H1 (cell line): ENCODE measurements at regions not wholly inside any gene's neighbourhood (a gene's known extent, or its start where the extent isn't known, plus 50 kb on each side); places are given as distances from the start of the nearest gene placed in this dataset.

ENCODE experiments used
- CTCF ChIA-PET: fragments of 300-600 bp; sonication (Branson Sonifier 250); formaldehyde crosslinking; loops from one replicate; lab custom pipeline; 2021; ENCODE audit not compliant: partially characterized antibody; lab: Charles Lee
- POLR2A ChIA-PET: fragments of 300-600 bp; sonication (Branson Sonifier 250); formaldehyde crosslinking; loops from one replicate; lab custom pipeline; 2021; ENCODE audit warnings: inconsistent platforms; ENCODE audit not compliant: partially characterized antibody; lab: Charles Lee
- DNase-seq, 2 experiments: peaks; one replicate each; pipeline versions ENCODE4 v3.0.0 to v3.0.0-alpha.2; 2010 to 2022; ENCODE audit warnings: low spot score in 2 of 2, low read depth in 1 of 2, mixed read lengths in 1 of 2
- FAIRE-seq: peaks from 2 replicates; lab custom pipeline; 2011; peaks lifted over from hg19 to GRCh38; lab: Jason Lieb, UNC
- H2AFZ ChIP-seq: 2 replicates; pipeline ENCODE4 v1.8.1; 2012; ENCODE audit warnings: low read length, inconsistent platforms
- H2AK5ac ChIP-seq: 2 replicates; pipeline ENCODE4 v1.6.1; 2013; ENCODE audit warnings: low read depth, low read length
- H2BK120ac ChIP-seq: replicated peaks from 2 replicates; pipeline ENCODE3; 2013; ENCODE audit warnings: low read depth, low read length, inconsistent platforms
- H2BK12ac ChIP-seq: 2 replicates; pipeline ENCODE4 v1.6.1; 2013; ENCODE audit warnings: low read depth, low read length
- H2BK15ac ChIP-seq: 2 replicates; pipeline ENCODE4 v1.6.1; 2013; ENCODE audit warnings: low read length
- H2BK20ac ChIP-seq: 2 replicates; pipeline ENCODE4 v1.6.1; 2013; ENCODE audit warnings: low read length
- H2BK5ac ChIP-seq: 2 replicates; pipeline ENCODE4 v1.6.1; 2013; ENCODE audit warnings: low read depth, low read length
- H3K14ac ChIP-seq: 2 replicates; pipeline ENCODE4 v1.6.1; 2013; ENCODE audit warnings: inconsistent platforms; ENCODE audit not compliant: insufficient read length
- H3K18ac ChIP-seq: 2 replicates; pipeline ENCODE4 v1.6.1; 2013; ENCODE audit warnings: low read length; ENCODE audit errors: extremely low read depth
- H3K23ac ChIP-seq: 2 replicates; pipeline ENCODE4 v1.6.1; 2013; ENCODE audit warnings: inconsistent platforms; ENCODE audit not compliant: insufficient read length
- H3K23me2 ChIP-seq: 2 replicates; pipeline ENCODE4 v1.6.1; 2013; ENCODE audit warnings: low read depth, low read length
- H3K27ac ChIP-seq: 2 replicates; pipeline ENCODE4 v1.6.1; 2011; ENCODE audit warnings: low read depth, low read length, inconsistent platforms
- H3K27me3 ChIP-seq, 4 experiments: replicated peaks in 1 of 4; 1 replicate in 1 of 4; 2 replicates in 3 of 4; pipeline versions ENCODE4 v1.6.1 to v1.8.1; 2011 to 2013; ENCODE audit warnings: low read length in 3 of 4, mild to moderate bottlenecking in 3 of 4, inconsistent platforms in 2 of 4, mixed read lengths in 2 of 4, moderate library complexity in 1 of 4; ENCODE audit not compliant: control insufficient read depth in 3 of 4, insufficient read depth in 3 of 4; ENCODE audit errors: extremely low read depth in 1 of 4
- H3K36me3 ChIP-seq, 4 experiments: 2 replicates each; pipeline versions ENCODE4 v1.6.1 to v1.8.1; 2011 to 2013; ENCODE audit warnings: mild to moderate bottlenecking in 4 of 4, low read length in 3 of 4, moderate library complexity in 2 of 4, control low read depth in 1 of 4, inconsistent platforms in 1 of 4; ENCODE audit not compliant: insufficient read depth in 4 of 4, control insufficient read depth in 2 of 4
- H3K4ac ChIP-seq: replicated peaks from 2 replicates; pipeline ENCODE3; 2013; ENCODE audit warnings: low read length, low read depth, mixed read lengths, inconsistent platforms; ENCODE audit not compliant: insufficient read length
- H3K4me1 ChIP-seq, 4 experiments: replicated peaks in 1 of 4; 1 replicate in 1 of 4; 2 replicates in 3 of 4; pipeline versions ENCODE4 v1.6.1 to v1.8.1; 2011 to 2013; ENCODE audit warnings: low read length in 3 of 4, inconsistent platforms in 2 of 4, mixed read lengths in 1 of 4; ENCODE audit not compliant: insufficient read depth in 4 of 4, control insufficient read depth in 3 of 4
- H3K4me2 ChIP-seq, 2 experiments: 2 replicates each; pipeline versions ENCODE4 v1.6.1 to v1.8.1; 2011 to 2013; ENCODE audit warnings: low read depth in 2 of 2, low read length in 2 of 2, control low read depth in 1 of 2, inconsistent platforms in 1 of 2, mild to moderate bottlenecking in 1 of 2; ENCODE audit not compliant: insufficient read depth in 1 of 2
- H3K4me3 ChIP-seq, 4 experiments: fragments of 200-600, 300-600 bp in 1 of 4; sonication (generic), shearing (Covaris generic), sonication (Bioruptor Twin) in 1 of 4; 2 replicates each; pipeline versions ENCODE4 v1.5.1 to v1.8.1; 2011 to 2016; ENCODE audit warnings: low read length in 4 of 4, low read depth in 3 of 4, control low read depth in 2 of 4, inconsistent platforms in 2 of 4, mild to moderate bottlenecking in 2 of 4, mixed read lengths in 1 of 4, moderate library complexity in 1 of 4; ENCODE audit not compliant: insufficient read depth in 2 of 4; ENCODE audit errors: extremely low read depth in 1 of 4
- H3K56ac ChIP-seq: replicated peaks from 2 replicates; pipeline ENCODE3; 2013; ENCODE audit warnings: low read depth, mild to moderate bottlenecking, mixed read lengths, low read length, inconsistent platforms; ENCODE audit not compliant: insufficient read length
- H3K79me1 ChIP-seq: 2 replicates; pipeline ENCODE4 v1.6.1; 2013; ENCODE audit warnings: low read depth, low read length, control low read depth
- H3K79me2 ChIP-seq, 2 experiments: 2 replicates each; pipeline versions ENCODE4 v1.6.1 to v1.8.1; 2012 to 2013; ENCODE audit warnings: low read length in 2 of 2, mild to moderate bottlenecking in 2 of 2, inconsistent platforms in 1 of 2; ENCODE audit not compliant: insufficient read depth in 2 of 2, control insufficient read depth in 1 of 2
- H3K9ac ChIP-seq, 4 experiments: replicated peaks in 1 of 4; 1 replicate in 1 of 4; 2 replicates in 3 of 4; pipeline versions ENCODE4 v1.6.1 to v1.8.1; 2011 to 2013; ENCODE audit warnings: low read depth in 3 of 4, low read length in 3 of 4, control low read depth in 2 of 4, mild to moderate bottlenecking in 2 of 4, moderate library complexity in 2 of 4, inconsistent platforms in 1 of 4; ENCODE audit errors: extremely low read depth in 1 of 4
- H3K9me3 ChIP-seq, 2 experiments: 2 replicates each; pipeline versions ENCODE4 v1.6.1 to v1.8.1; 2012 to 2013; ENCODE audit warnings: mild to moderate bottlenecking in 2 of 2, moderate library complexity in 2 of 2, control low read depth in 1 of 2, inconsistent platforms in 1 of 2, low read depth in 1 of 2, low read length in 1 of 2, mixed read lengths in 1 of 2; ENCODE audit not compliant: insufficient read depth in 2 of 2
- H4K20me1 ChIP-seq, 2 experiments: replicated peaks in 1 of 2; 2 replicates each; pipeline versions ENCODE3 to v1.8.1; 2011 to 2013; ENCODE audit warnings: inconsistent platforms in 2 of 2, low read length in 2 of 2, mild to moderate bottlenecking in 1 of 2; ENCODE audit not compliant: insufficient read depth in 2 of 2, control insufficient read depth in 1 of 2
- H4K5ac ChIP-seq: 2 replicates; pipeline ENCODE4 v1.6.1; 2013; ENCODE audit warnings: low read length, low read depth, mixed read lengths, inconsistent platforms; ENCODE audit not compliant: insufficient read length
- H4K8ac ChIP-seq: 2 replicates; pipeline ENCODE4 v1.8.0; 2013; ENCODE audit warnings: mild to moderate bottlenecking, moderate library complexity, low read length, inconsistent platforms; ENCODE audit not compliant: insufficient read depth; ENCODE audit errors: extremely low read depth
- H4K91ac ChIP-seq: replicated peaks from 2 replicates; pipeline ENCODE3; 2013; ENCODE audit warnings: low read length, mixed read lengths, inconsistent platforms; ENCODE audit not compliant: insufficient read length
- CHD2 ChIP-seq: IDR thresholded peaks from 2 replicates; pipeline ENCODE4 v1.6.1; 2012; ENCODE audit warnings: low read length, improper control_type of control experiment
- EP300 ChIP-seq, 2 experiments: IDR thresholded peaks; 1 replicate in 1 of 2; 2 replicates in 1 of 2; pipeline ENCODE4 v1.6.1; 2011 to 2012; ENCODE audit warnings: low read depth in 2 of 2, low read length in 2 of 2, mild to moderate bottlenecking in 2 of 2, borderline replicate concordance in 1 of 2, inconsistent platforms in 1 of 2, moderate library complexity in 1 of 2
- GABPA ChIP-seq: IDR thresholded peaks from 2 replicates; pipeline ENCODE4 v1.6.1; 2011; ENCODE audit warnings: mild to moderate bottlenecking, low read length, moderate library complexity, borderline replicate concordance; ENCODE audit not compliant: insufficient read depth
- RFX5 ChIP-seq: IDR thresholded peaks from 2 replicates; pipeline ENCODE4 v1.6.1; 2011; ENCODE audit warnings: low read depth, low read length, improper control_type of control experiment, borderline replicate concordance
- RNF2 ChIP-seq: fragments of 200-900, 300-1000 bp; sonication (generic); IDR thresholded peaks from 2 replicates; pipeline ENCODE4 v1.7.1; 2016; ENCODE audit warnings: borderline replicate concordance, low read depth, mild to moderate bottlenecking, antibody characterized with exemption, low read length; ENCODE audit not compliant: poor library complexity, severe bottlenecking; ENCODE audit errors: missing control alignments
- SP2 ChIP-seq: IDR thresholded peaks from 2 replicates; pipeline ENCODE4 v1.6.1; 2012; ENCODE audit warnings: mild to moderate bottlenecking, low read length, inconsistent platforms
- WGBS, 2 experiments: shearing (Covaris generic) in 1 of 2; methylation state at CpG; one replicate each; pipeline versions ENCODE4 v1.1.6 to v1.1.7; 2013 to 2015; ENCODE audit warnings: low lambda C conversion rate in 2 of 2, mixed read lengths in 2 of 2, inconsistent platforms in 1 of 2, low coverage in 1 of 2, missing lambda C conversion rate in 1 of 2; ENCODE audit not compliant: insufficient replicate concordance in 2 of 2, insufficient coverage in 1 of 2, insufficient read length in 1 of 2; ENCODE audit errors: extremely low coverage in 1 of 2, missing lambda C conversion rate in 1 of 2; 5-methylcytosine and 5-hydroxymethylcytosine counted together
- TF ChIP-seq, protein P1 (sequence below): IDR thresholded peaks from 2 replicates; pipeline ENCODE4 v1.6.1; 2012; ENCODE audit warnings: low read length, inconsistent platforms

GRCh38 chr5:41650131-41650530 lies 139.7 kb upstream of the PLCXD3 start:
- Histone ChIP-seq H2AK5ac (no peak overlapping the region), H3K56ac (no peak overlapping the region), H3K18ac (no peak overlapping the region), H3K14ac (no peak overlapping the region), H3K79me2 (no peaks in the 10 kb centered on the region), H2BK20ac (no peak overlapping the region), H4K91ac (no peak overlapping the region), H3K4me2 (no peak overlapping the region), H2BK120ac (no peak overlapping the region), H2BK5ac (no peak overlapping the region), H3K36me3 (no peaks in the 10 kb centered on the region), H2AFZ (no peak overlapping the region), H3K4me1 (no peaks in the 10 kb centered on the region), H2BK15ac (no peak overlapping the region), H3K79me1 (no peaks in the 10 kb centered on the region), H4K20me1 (no peaks in the 10 kb centered on the region), H3K23ac (no peak overlapping the region), H3K4me3 (no peak overlapping the region), H3K23me2 (no peaks in the 10 kb centered on the region), H2BK12ac (no peak overlapping the region), H4K8ac (no peak overlapping the region), H3K4ac (no peak overlapping the region), H3K9me3 (no peaks in the 10 kb centered on the region), H3K27me3 (peaks cover 0 to 1% (median 0%) of the 10 kb centered on the region in 4 experiments; a peak in 2 of 7 replicates), H4K5ac (no peak overlapping the region), H3K27ac (no peak overlapping the region), H3K9ac (no peak overlapping the region)
- WGBS, 2 experiments, result 97% methylated on average over 6 of the region's 6 CpGs; no CpG with 5 or more reads in 1 of the 2 experiments
- POLR2A ChIA-PET, result no interaction called here
- DNase-seq, result no peak
- TF ChIP-seq, protein P1, sequence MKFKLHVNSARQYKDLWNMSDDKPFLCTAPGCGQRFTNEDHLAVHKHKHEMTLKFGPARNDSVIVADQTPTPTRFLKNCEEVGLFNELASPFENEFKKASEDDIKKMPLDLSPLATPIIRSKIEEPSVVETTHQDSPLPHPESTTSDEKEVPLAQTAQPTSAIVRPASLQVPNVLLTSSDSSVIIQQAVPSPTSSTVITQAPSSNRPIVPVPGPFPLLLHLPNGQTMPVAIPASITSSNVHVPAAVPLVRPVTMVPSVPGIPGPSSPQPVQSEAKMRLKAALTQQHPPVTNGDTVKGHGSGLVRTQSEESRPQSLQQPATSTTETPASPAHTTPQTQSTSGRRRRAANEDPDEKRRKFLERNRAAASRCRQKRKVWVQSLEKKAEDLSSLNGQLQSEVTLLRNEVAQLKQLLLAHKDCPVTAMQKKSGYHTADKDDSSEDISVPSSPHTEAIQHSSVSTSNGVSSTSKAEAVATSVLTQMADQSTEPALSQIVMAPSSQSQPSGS, result no peak
- TF ChIP-seq RNF2 (no peak), SP2 (no peak), GABPA (no peak), EP300 (IDR thresholded peaks at IDR 0.05; ENCODE audit: borderline replicate concordance in 1 of 2, low read depth in 2 of 2, low read length in 2 of 2) (no peak), RFX5 (no peak), CHD2 (no peak)
- no peak for FAIRE-seq
- CTCF ChIA-PET, result interaction anchor here (1.1 to 4.5 kb wide), 3 partner anchors 13 to 19 kb away, joined by 3 to 28 read pairs (median 3); no protein-coding TSS in a partner anchor
